ENCODE measurements at regions not wholly inside any gene's neighbourhood (a gene's known extent, or its start where the extent isn't known, plus 50 kb on each side); places are given as distances from the start of the nearest gene placed in this dataset.
A peak's percentile ranks its signal among the peaks of the same experiment; 100 is the strongest.
"Not testable (repeated sequence)": the region's sequence is repeated elsewhere in the genome, so short reads cannot be mapped to it uniquely, and the experiment has no call there.

DNA sequence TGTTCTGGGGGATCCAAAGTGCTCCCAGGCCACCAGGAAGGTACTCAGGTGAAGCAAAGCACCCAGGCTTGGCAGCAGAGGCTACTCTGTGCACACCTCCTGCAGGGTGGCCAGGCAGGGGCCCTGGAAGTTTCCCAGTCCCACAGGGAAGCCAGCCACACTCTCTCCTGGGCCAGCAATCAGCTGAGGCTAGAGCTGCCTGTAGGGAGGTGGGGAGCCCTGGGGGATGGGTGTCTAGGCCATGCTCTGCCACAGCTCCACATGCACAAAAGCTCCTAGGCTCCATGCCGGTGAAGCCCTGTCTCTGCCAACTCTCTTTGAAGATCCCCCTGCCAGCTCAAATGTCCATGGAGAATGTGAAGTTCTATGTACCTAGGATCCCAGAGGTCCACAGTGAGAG lies 231.4 kb downstream of the SPATA31A6 start:
- H3K27me3 ChIP-seq; intact Hi-C loops (cut with DNase I); H3K4me3 ChIP-seq; H3K4me1 ChIP-seq; H3K9me3 ChIP-seq; H3K27ac ChIP-seq; DNase-seq; H3K36me3 ChIP-seq: not testable (repeated sequence)
- WGBS, 2 donors: no CpG with 5 or more reads among the region's 1 CpG

DNA sequence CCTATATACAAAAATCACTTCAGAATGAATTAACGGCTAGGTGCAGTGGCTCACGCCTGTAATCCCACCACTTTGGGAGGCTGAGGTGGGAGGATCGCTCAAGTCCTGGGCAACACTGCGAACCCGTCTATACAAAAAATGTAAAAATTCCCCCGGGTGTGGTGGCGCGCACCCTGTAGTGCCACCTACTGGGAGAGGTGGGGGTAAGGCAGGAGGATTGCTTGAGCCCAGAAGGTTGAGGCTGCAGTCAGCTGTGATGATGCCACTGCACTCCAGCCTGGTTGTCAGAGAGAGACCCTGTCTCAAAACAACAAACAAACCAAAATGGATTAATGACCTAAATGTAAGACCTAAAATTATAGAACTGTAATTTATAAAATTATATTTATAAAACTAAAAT lies 236.2 kb downstream of the SPATA31A6 start:
- H3K27ac ChIP-seq; H3K36me3 ChIP-seq; H3K27me3 ChIP-seq; H3K4me3 ChIP-seq; H3K9me3 ChIP-seq; DNase-seq; intact Hi-C loops (cut with DNase I): not testable (repeated sequence)
- peaks cover 0 to 18% (median 0%) of the 10 kb centered on the region in 3 donors for H3K4me1 ChIP-seq
- no CpG with 5 or more reads among the region's 8 CpGs for WGBS, 2 donors

DNA sequence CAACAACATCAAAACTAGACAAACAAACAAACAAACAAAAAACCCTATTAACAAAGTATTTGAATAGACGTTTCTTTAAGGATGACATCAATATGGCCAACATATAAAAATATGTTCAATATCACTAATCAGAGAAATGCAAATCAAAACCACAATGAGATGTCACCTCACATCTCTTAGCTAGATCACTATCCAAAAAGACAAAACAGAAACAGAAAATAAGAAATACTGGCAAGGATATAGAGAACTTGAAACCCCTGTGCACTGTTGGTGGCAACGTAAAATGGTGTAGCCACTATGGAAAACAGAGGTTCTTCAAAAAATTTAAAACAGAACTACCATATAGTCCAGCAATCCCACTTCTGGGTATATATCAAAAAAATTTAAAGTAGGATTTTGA lies 236.9 kb downstream of the SPATA31A6 start:
- DNase-seq; H3K36me3 ChIP-seq; H3K9me3 ChIP-seq; intact Hi-C loops (cut with DNase I); H3K27me3 ChIP-seq; H3K4me3 ChIP-seq; H3K27ac ChIP-seq: not testable (repeated sequence)
- peaks cover 0 to 18% (median 0%) of the 10 kb centered on the region in 3 donors for H3K4me1 ChIP-seq
- WGBS, 2 donors: 71 to 79% methylated on average over 2 of the region's 2 CpGs

- H3K4me3 ChIP-seq; H3K36me3 ChIP-seq; H3K27me3 ChIP-seq; H3K9me3 ChIP-seq; DNase-seq; intact Hi-C loops (cut with DNase I): not testable (repeated sequence)
- peaks cover 0 to 18% (median 0%) of the 10 kb centered on the region in 3 donors for H3K4me1 ChIP-seq
- 41 to 54% methylated on average over 5 of the region's 8 CpGs for WGBS, 2 donors
- peak overlapping the region in 3 of 4 donors; percentile 25 to 35 (median 34) for H3K27ac ChIP-seq
These were observed 238.2 kb downstream of the SPATA31A6 start for GRCh38 chr9:42421630-42422029.

DNA sequence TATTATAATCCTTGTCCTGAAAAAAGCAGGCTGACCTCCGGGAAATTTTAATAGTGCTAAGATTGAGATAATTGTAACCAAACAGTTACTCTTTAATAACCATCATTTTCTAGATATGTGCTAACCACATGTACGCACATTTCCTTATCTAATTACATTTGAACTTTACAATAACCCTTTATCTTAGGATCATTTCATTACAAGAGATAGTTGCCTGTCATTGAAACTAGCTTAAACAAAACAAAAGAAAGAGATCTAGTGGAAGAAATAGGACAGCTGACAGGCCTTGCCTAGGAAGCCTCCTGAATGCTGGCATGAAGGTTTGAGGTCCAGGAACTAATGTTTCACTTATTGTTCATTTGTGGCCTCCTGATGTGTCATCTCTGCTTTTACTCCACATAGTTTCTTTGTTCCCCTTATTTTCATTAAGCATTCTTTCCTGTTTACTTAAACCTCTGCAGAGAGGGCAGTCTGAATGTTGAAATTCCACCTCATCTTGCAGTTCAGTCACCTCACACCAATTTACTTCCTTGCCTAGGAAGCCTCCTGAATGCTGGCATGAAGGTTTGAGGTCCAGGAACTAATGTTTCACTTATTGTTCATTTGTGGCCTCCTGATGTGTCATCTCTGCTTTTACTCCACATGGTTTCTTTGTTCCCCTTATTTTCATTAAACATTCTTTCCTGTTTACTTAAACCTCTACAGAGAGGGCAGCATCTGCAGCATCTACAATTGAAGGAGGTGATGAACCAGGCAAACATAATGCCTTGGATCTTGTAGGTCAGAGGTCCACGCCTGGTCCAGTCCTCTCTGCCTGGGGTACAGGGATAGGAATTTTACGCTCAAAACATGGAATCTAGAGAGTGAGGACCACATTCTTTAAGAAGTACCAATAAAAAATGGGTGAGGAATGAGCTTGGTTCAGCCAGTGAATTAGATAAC lies 247.5 kb downstream of the SPATA31A6 start:
- DNase-seq; intact Hi-C loops (cut with DNase I); H3K4me3 ChIP-seq; H3K36me3 ChIP-seq; H3K27ac ChIP-seq; H3K4me1 ChIP-seq; H3K27me3 ChIP-seq; H3K9me3 ChIP-seq: not testable (repeated sequence)
- 80 to 83% methylated on average over 2 of the region's 4 CpGs for WGBS, 2 donors

DNA sequence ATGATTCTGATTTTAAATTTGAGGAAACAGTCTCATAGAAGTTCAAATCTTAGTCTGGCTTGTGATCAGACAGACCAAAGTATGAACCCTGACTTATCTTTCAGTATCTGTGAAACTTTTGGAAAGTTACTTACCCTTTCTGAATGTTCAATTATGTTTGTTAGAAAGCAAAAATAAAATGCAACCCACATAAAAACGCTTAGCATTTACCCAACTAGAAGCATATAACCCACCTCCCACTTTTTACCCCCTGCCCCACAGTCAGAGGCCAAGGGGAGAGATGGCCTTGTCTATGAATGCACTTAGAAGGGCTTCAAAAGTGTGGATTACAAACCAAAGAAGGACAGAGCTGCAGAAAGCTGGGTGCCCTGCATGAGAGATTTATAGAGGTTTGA lies 248.2 kb downstream of the SPATA31A6 start:
- H3K4me3 ChIP-seq; H3K9me3 ChIP-seq; intact Hi-C loops (cut with DNase I); H3K27me3 ChIP-seq; H3K27ac ChIP-seq; DNase-seq; H3K4me1 ChIP-seq; H3K36me3 ChIP-seq: not testable (repeated sequence)
- 75 to 78% methylated on average over 1 of the region's 1 CpG for WGBS, 2 donors

DNA sequence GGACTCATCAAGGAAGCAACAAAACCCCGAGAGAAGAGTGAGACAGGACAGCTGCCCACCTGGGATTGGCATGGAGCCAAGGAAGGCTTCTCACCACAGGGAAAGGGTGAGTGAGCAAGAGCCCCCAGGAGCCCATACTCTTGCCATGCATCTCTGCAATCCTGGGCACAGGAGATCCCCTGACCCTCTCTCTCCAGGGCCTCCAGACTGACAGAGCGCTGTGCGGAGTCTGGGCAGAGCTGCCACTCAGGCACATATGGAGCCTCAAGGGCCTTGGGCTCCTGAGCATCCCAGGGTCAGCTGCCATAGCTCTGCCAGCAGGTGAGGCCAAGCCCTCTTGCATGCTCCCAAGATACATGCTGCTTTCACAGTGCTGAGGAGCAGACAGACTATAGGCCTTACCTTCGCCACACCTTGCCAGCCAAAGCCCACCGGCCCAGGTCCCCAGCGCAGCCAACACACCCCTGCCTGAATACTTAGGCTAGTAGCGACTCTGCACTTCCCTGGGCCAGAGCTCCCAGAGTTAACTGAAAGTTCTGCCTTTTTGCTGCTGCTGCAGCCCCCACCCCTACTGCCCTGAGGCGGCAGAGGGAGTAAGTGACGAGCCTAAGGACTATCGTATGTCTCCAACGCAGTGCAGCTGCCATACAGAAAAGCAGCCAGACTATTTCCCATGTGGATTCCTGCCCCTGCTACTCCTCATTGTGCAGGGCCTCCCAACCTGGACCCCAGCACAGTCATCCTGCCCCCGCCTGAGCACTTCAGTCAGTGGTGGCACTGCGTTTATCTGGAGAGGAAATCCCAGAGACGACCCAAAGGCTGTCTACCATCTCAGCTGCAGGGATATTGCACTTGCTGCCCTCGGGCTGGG lies 251.6 kb downstream of the SPATA31A6 start:
- H3K4me1 ChIP-seq; DNase-seq; H3K4me3 ChIP-seq; H3K27me3 ChIP-seq; intact Hi-C loops (cut with DNase I); H3K9me3 ChIP-seq; H3K27ac ChIP-seq; H3K36me3 ChIP-seq: not testable (repeated sequence)
- WGBS, 2 donors: 64% methylated on average over 8 of the region's 15 CpGs; no CpG with 5 or more reads in 1 of the 2 donors

GRCh38 chr9:42435715-42436342 lies 252.4 kb downstream of the SPATA31A6 start:
- H3K27me3 ChIP-seq; H3K9me3 ChIP-seq; H3K4me3 ChIP-seq; H3K27ac ChIP-seq; DNase-seq; H3K4me1 ChIP-seq; H3K36me3 ChIP-seq; intact Hi-C loops (cut with DNase I): not testable (repeated sequence)
- whole genome bisulfite sequencing, 2 donors: 95% methylated on average over 3 of the region's 4 CpGs; no CpG with 5 or more reads in 1 of the 2 donors

- DNase-seq; H3K4me1 ChIP-seq; H3K36me3 ChIP-seq; H3K4me3 ChIP-seq; intact Hi-C loops (cut with DNase I); H3K27me3 ChIP-seq; H3K27ac ChIP-seq; H3K9me3 ChIP-seq: not testable (repeated sequence)
- no CpG with 5 or more reads among the region's 6 CpGs for WGBS, 2 donors
These were observed 253.7 kb downstream of the SPATA31A6 start for GRCh38 chr9:42437057-42437759.

- DNase-seq; H3K4me1 ChIP-seq; H3K36me3 ChIP-seq; H3K9me3 ChIP-seq; H3K27ac ChIP-seq; intact Hi-C loops (cut with DNase I); H3K4me3 ChIP-seq; H3K27me3 ChIP-seq: not testable (repeated sequence)
These were observed 259.2 kb downstream of the SPATA31A6 start for GRCh38 chr9:42442680-42443079.

GRCh38 chr9:42443414-42443813 lies 260.0 kb downstream of the SPATA31A6 start:
- H3K4me3 ChIP-seq; H3K4me1 ChIP-seq; DNase-seq; H3K27ac ChIP-seq; H3K9me3 ChIP-seq; intact Hi-C loops (cut with DNase I); H3K36me3 ChIP-seq; H3K27me3 ChIP-seq: not testable (repeated sequence)
- 44 to 63% methylated on average over 2 of the region's 2 CpGs for WGBS, 2 donors

- intact Hi-C loops (cut with DNase I); H3K4me3 ChIP-seq; H3K27ac ChIP-seq; H3K36me3 ChIP-seq; DNase-seq; H3K27me3 ChIP-seq; H3K9me3 ChIP-seq; H3K4me1 ChIP-seq: not testable (repeated sequence)
- WGBS, 2 donors: 50 to 68% methylated on average over 2 of the region's 2 CpGs
These were observed 278.0 kb downstream of the SPATA31A6 start for GRCh38 chr9:42461436-42461835.

Measured in esophagus squamous epithelium (tissue), 5 donors.